H1 (cell line): ENCODE measurements at regions not wholly inside any gene's neighbourhood (a gene's known extent, or its start where the extent isn't known, plus 50 kb on each side); places are given as distances from the start of the nearest gene placed in this dataset.

Source experiments
- CTCF ChIA-PET: fragments of 300-600 bp; sonication (Branson Sonifier 250); formaldehyde crosslinking; loops from one replicate; lab custom pipeline; 2021; ENCODE audit not compliant: partially characterized antibody; lab: Charles Lee
- POLR2A ChIA-PET: fragments of 300-600 bp; sonication (Branson Sonifier 250); formaldehyde crosslinking; loops from one replicate; lab custom pipeline; 2021; ENCODE audit warnings: inconsistent platforms; ENCODE audit not compliant: partially characterized antibody; lab: Charles Lee
- DNase-seq, 2 experiments: peaks; one replicate each; pipeline versions ENCODE4 v3.0.0 to v3.0.0-alpha.2; 2010 to 2022; ENCODE audit warnings: low spot score in 2 of 2, low read depth in 1 of 2, mixed read lengths in 1 of 2
- FAIRE-seq: peaks from 2 replicates; lab custom pipeline; 2011; peaks lifted over from hg19 to GRCh38; lab: Jason Lieb, UNC
- H2AFZ ChIP-seq: 2 replicates; pipeline ENCODE4 v1.8.1; 2012; ENCODE audit warnings: low read length, inconsistent platforms
- H2AK5ac ChIP-seq: 2 replicates; pipeline ENCODE4 v1.6.1; 2013; ENCODE audit warnings: low read depth, low read length
- H2BK120ac ChIP-seq: replicated peaks from 2 replicates; pipeline ENCODE3; 2013; ENCODE audit warnings: low read depth, low read length, inconsistent platforms
- H2BK12ac ChIP-seq: 2 replicates; pipeline ENCODE4 v1.6.1; 2013; ENCODE audit warnings: low read depth, low read length
- H2BK15ac ChIP-seq: 2 replicates; pipeline ENCODE4 v1.6.1; 2013; ENCODE audit warnings: low read length
- H2BK20ac ChIP-seq: 2 replicates; pipeline ENCODE4 v1.6.1; 2013; ENCODE audit warnings: low read length
- H2BK5ac ChIP-seq: 2 replicates; pipeline ENCODE4 v1.6.1; 2013; ENCODE audit warnings: low read depth, low read length
- H3K14ac ChIP-seq: 2 replicates; pipeline ENCODE4 v1.6.1; 2013; ENCODE audit warnings: inconsistent platforms; ENCODE audit not compliant: insufficient read length
- H3K18ac ChIP-seq: 2 replicates; pipeline ENCODE4 v1.6.1; 2013; ENCODE audit warnings: low read length; ENCODE audit errors: extremely low read depth
- H3K23ac ChIP-seq: 2 replicates; pipeline ENCODE4 v1.6.1; 2013; ENCODE audit warnings: inconsistent platforms; ENCODE audit not compliant: insufficient read length
- H3K23me2 ChIP-seq: 2 replicates; pipeline ENCODE4 v1.6.1; 2013; ENCODE audit warnings: low read depth, low read length
- H3K27ac ChIP-seq: 2 replicates; pipeline ENCODE4 v1.6.1; 2011; ENCODE audit warnings: low read depth, low read length, inconsistent platforms
- H3K27me3 ChIP-seq, 4 experiments: replicated peaks in 1 of 4; 1 replicate in 1 of 4; 2 replicates in 3 of 4; pipeline versions ENCODE4 v1.6.1 to v1.8.1; 2011 to 2013; ENCODE audit warnings: low read length in 3 of 4, mild to moderate bottlenecking in 3 of 4, inconsistent platforms in 2 of 4, mixed read lengths in 2 of 4, moderate library complexity in 1 of 4; ENCODE audit not compliant: control insufficient read depth in 3 of 4, insufficient read depth in 3 of 4; ENCODE audit errors: extremely low read depth in 1 of 4
- H3K36me3 ChIP-seq, 4 experiments: 2 replicates each; pipeline versions ENCODE4 v1.6.1 to v1.8.1; 2011 to 2013; ENCODE audit warnings: mild to moderate bottlenecking in 4 of 4, low read length in 3 of 4, moderate library complexity in 2 of 4, control low read depth in 1 of 4, inconsistent platforms in 1 of 4; ENCODE audit not compliant: insufficient read depth in 4 of 4, control insufficient read depth in 2 of 4
- H3K4ac ChIP-seq: replicated peaks from 2 replicates; pipeline ENCODE3; 2013; ENCODE audit warnings: low read length, low read depth, mixed read lengths, inconsistent platforms; ENCODE audit not compliant: insufficient read length
- H3K4me1 ChIP-seq, 4 experiments: replicated peaks in 1 of 4; 1 replicate in 1 of 4; 2 replicates in 3 of 4; pipeline versions ENCODE4 v1.6.1 to v1.8.1; 2011 to 2013; ENCODE audit warnings: low read length in 3 of 4, inconsistent platforms in 2 of 4, mixed read lengths in 1 of 4; ENCODE audit not compliant: insufficient read depth in 4 of 4, control insufficient read depth in 3 of 4
- H3K4me2 ChIP-seq, 2 experiments: 2 replicates each; pipeline versions ENCODE4 v1.6.1 to v1.8.1; 2011 to 2013; ENCODE audit warnings: low read depth in 2 of 2, low read length in 2 of 2, control low read depth in 1 of 2, inconsistent platforms in 1 of 2, mild to moderate bottlenecking in 1 of 2; ENCODE audit not compliant: insufficient read depth in 1 of 2
- H3K4me3 ChIP-seq, 4 experiments: fragments of 200-600, 300-600 bp in 1 of 4; sonication (generic), shearing (Covaris generic), sonication (Bioruptor Twin) in 1 of 4; 2 replicates each; pipeline versions ENCODE4 v1.5.1 to v1.8.1; 2011 to 2016; ENCODE audit warnings: low read length in 4 of 4, low read depth in 3 of 4, control low read depth in 2 of 4, inconsistent platforms in 2 of 4, mild to moderate bottlenecking in 2 of 4, mixed read lengths in 1 of 4, moderate library complexity in 1 of 4; ENCODE audit not compliant: insufficient read depth in 2 of 4; ENCODE audit errors: extremely low read depth in 1 of 4
- H3K56ac ChIP-seq: replicated peaks from 2 replicates; pipeline ENCODE3; 2013; ENCODE audit warnings: low read depth, mild to moderate bottlenecking, mixed read lengths, low read length, inconsistent platforms; ENCODE audit not compliant: insufficient read length
- H3K79me1 ChIP-seq: 2 replicates; pipeline ENCODE4 v1.6.1; 2013; ENCODE audit warnings: low read depth, low read length, control low read depth
- H3K79me2 ChIP-seq, 2 experiments: 2 replicates each; pipeline versions ENCODE4 v1.6.1 to v1.8.1; 2012 to 2013; ENCODE audit warnings: low read length in 2 of 2, mild to moderate bottlenecking in 2 of 2, inconsistent platforms in 1 of 2; ENCODE audit not compliant: insufficient read depth in 2 of 2, control insufficient read depth in 1 of 2
- H3K9ac ChIP-seq, 4 experiments: replicated peaks in 1 of 4; 1 replicate in 1 of 4; 2 replicates in 3 of 4; pipeline versions ENCODE4 v1.6.1 to v1.8.1; 2011 to 2013; ENCODE audit warnings: low read depth in 3 of 4, low read length in 3 of 4, control low read depth in 2 of 4, mild to moderate bottlenecking in 2 of 4, moderate library complexity in 2 of 4, inconsistent platforms in 1 of 4; ENCODE audit errors: extremely low read depth in 1 of 4
- H3K9me3 ChIP-seq, 2 experiments: 2 replicates each; pipeline versions ENCODE4 v1.6.1 to v1.8.1; 2012 to 2013; ENCODE audit warnings: mild to moderate bottlenecking in 2 of 2, moderate library complexity in 2 of 2, control low read depth in 1 of 2, inconsistent platforms in 1 of 2, low read depth in 1 of 2, low read length in 1 of 2, mixed read lengths in 1 of 2; ENCODE audit not compliant: insufficient read depth in 2 of 2
- H4K20me1 ChIP-seq, 2 experiments: replicated peaks in 1 of 2; 2 replicates each; pipeline versions ENCODE3 to v1.8.1; 2011 to 2013; ENCODE audit warnings: inconsistent platforms in 2 of 2, low read length in 2 of 2, mild to moderate bottlenecking in 1 of 2; ENCODE audit not compliant: insufficient read depth in 2 of 2, control insufficient read depth in 1 of 2
- H4K5ac ChIP-seq: 2 replicates; pipeline ENCODE4 v1.6.1; 2013; ENCODE audit warnings: low read length, low read depth, mixed read lengths, inconsistent platforms; ENCODE audit not compliant: insufficient read length
- H4K8ac ChIP-seq: 2 replicates; pipeline ENCODE4 v1.8.0; 2013; ENCODE audit warnings: mild to moderate bottlenecking, moderate library complexity, low read length, inconsistent platforms; ENCODE audit not compliant: insufficient read depth; ENCODE audit errors: extremely low read depth
- H4K91ac ChIP-seq: replicated peaks from 2 replicates; pipeline ENCODE3; 2013; ENCODE audit warnings: low read length, mixed read lengths, inconsistent platforms; ENCODE audit not compliant: insufficient read length
- CTBP2 ChIP-seq: IDR thresholded peaks from 2 replicates; pipeline ENCODE4 v1.7.0; 2011; ENCODE audit warnings: borderline replicate concordance, mild to moderate bottlenecking, moderate library complexity, mixed read lengths, low read length; ENCODE audit not compliant: insufficient read depth, insufficient read length
- FOSL1 ChIP-seq: IDR thresholded peaks from 2 replicates; pipeline ENCODE4 v1.6.1; 2011; ENCODE audit warnings: mild to moderate bottlenecking, low read depth, low read length, moderate library complexity; ENCODE audit not compliant: insufficient read depth
- GABPA ChIP-seq: IDR thresholded peaks from 2 replicates; pipeline ENCODE4 v1.6.1; 2011; ENCODE audit warnings: mild to moderate bottlenecking, low read length, moderate library complexity, borderline replicate concordance; ENCODE audit not compliant: insufficient read depth
- RNF2 ChIP-seq: fragments of 200-900, 300-1000 bp; sonication (generic); IDR thresholded peaks from 2 replicates; pipeline ENCODE4 v1.7.1; 2016; ENCODE audit warnings: borderline replicate concordance, low read depth, mild to moderate bottlenecking, antibody characterized with exemption, low read length; ENCODE audit not compliant: poor library complexity, severe bottlenecking; ENCODE audit errors: missing control alignments
- SP2 ChIP-seq: IDR thresholded peaks from 2 replicates; pipeline ENCODE4 v1.6.1; 2012; ENCODE audit warnings: mild to moderate bottlenecking, low read length, inconsistent platforms
- TEAD4 ChIP-seq: IDR thresholded peaks from 2 replicates; pipeline ENCODE4 v1.6.1; 2012; ENCODE audit warnings: low read depth, low read length, inconsistent platforms, mixed read lengths
- WGBS, 2 experiments: shearing (Covaris generic) in 1 of 2; methylation state at CpG; one replicate each; pipeline versions ENCODE4 v1.1.6 to v1.1.7; 2013 to 2015; ENCODE audit warnings: low lambda C conversion rate in 2 of 2, mixed read lengths in 2 of 2, inconsistent platforms in 1 of 2, low coverage in 1 of 2, missing lambda C conversion rate in 1 of 2; ENCODE audit not compliant: insufficient replicate concordance in 2 of 2, insufficient coverage in 1 of 2, insufficient read length in 1 of 2; ENCODE audit errors: extremely low coverage in 1 of 2, missing lambda C conversion rate in 1 of 2; 5-methylcytosine and 5-hydroxymethylcytosine counted together

DNA sequence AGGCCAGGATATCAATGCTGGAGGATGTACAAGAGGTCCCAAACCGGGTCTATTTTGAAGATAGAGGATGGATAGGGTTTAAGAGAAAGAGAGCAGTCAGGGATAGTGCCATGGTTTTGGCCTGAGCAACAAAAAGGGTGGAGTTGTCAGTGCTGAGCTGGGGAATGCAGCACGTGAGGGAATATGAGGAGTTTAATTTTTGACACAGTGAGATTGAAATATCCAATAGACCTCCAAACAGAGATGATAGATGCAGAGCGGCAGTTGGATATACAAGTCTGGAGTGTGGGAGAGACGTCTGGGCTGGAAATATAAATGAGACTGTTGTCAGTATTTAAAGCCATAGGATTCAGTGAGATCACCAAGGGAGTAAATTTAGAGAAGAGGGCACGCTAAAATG lies 136.7 kb upstream of the EFNA5 start:
- Histone ChIP-seq H2BK15ac (0 out of 2 replicates have a peak overlapping the region, but pooled peaks have one; percentile 26), H3K27ac (no peak overlapping the region), H3K4me1 (peaks cover 6 to 36% (median 28%) of the 10 kb centered on the region in 4 experiments; a peak in 6 of 7 replicates), H3K79me1 (no peaks in the 10 kb centered on the region), H3K18ac (peak overlapping the region; percentile 24; the same call in 1 of the 2 replicates), H3K23ac (no peak overlapping the region), H4K20me1 (no peaks in the 10 kb centered on the region), H3K79me2 (no peaks in the 10 kb centered on the region), H2BK12ac (peak overlapping the region; percentile 6; the same call in 1 of the 2 replicates), H3K14ac (no peak overlapping the region), H3K56ac (no peak overlapping the region), H3K27me3 (no peaks in the 10 kb centered on the region), H4K91ac (peak overlapping the region; percentile 9), H2AK5ac (0 out of 2 replicates have a peak overlapping the region, but pooled peaks have one; percentile 26), H2BK5ac (no peak overlapping the region; the same call in 1 of the 2 replicates), H2BK20ac (peak overlapping the region; percentile 52), H3K36me3 (no peaks in the 10 kb centered on the region), H3K23me2 (no peaks in the 10 kb centered on the region), H3K9ac (no peak overlapping the region), H3K4ac (no peak overlapping the region), H4K8ac (no peak overlapping the region), H3K4me2 (no peak overlapping the region), H3K9me3 (no peaks in the 10 kb centered on the region), H4K5ac (no peak overlapping the region), H2AFZ (no peak overlapping the region), H3K4me3 (no peak overlapping the region), H2BK120ac (no peak overlapping the region)
- 80% methylated on average over 5 of the region's 5 CpGs; no CpG with 5 or more reads in 1 of the 2 experiments for WGBS, 2 experiments
- DNase-seq: no peak
- ChIA-PET CTCF (no interaction called here), POLR2A (interaction anchor here (2.0 kb wide), 1 partner anchor 11 kb away, joined by 6 read pairs; no protein-coding TSS in a partner anchor)
- no peak for FAIRE-seq
- no peak for TF ChIP-seq CTBP2
- TF ChIP-seq GABPA: no peak
- TF ChIP-seq FOSL1: no peak
- no peak for TF ChIP-seq RNF2
- no peak for TF ChIP-seq SP2
- no peak for TF ChIP-seq TEAD4
